Breast epithelium (tissue), 3 donors: ENCODE measurements at regions not wholly inside any gene's neighbourhood (a gene's known extent, or its start where the extent isn't known, plus 50 kb on each side); places are given as distances from the start of the nearest gene placed in this dataset.

Source experiments
- POLR2A ChIP-seq: fragments of 450-650 bp; IDR thresholded peaks from one replicate; pipeline ENCODE4 v1.6.1; 2016; ENCODE audit warnings: antibody characterized with exemption, mild to moderate bottlenecking, moderate library complexity
- POLR2AphosphoS5 ChIP-seq, 3 donors: sonication (generic); formaldehyde crosslinking; IDR thresholded peaks; one replicate each; pipeline ENCODE4 v1.6.1; 2017; ENCODE audit warnings: antibody characterized with exemption in 3 of 3
- TF ChIP-seq, protein P1 (sequence below), 3 donors: fragments of 450-650 bp; IDR thresholded peaks; one replicate each; pipeline ENCODE4 v1.5.1; 2016 to 2017; ENCODE audit warnings: antibody characterized with exemption in 3 of 3, mild to moderate bottlenecking in 3 of 3, moderate library complexity in 3 of 3

DNA sequence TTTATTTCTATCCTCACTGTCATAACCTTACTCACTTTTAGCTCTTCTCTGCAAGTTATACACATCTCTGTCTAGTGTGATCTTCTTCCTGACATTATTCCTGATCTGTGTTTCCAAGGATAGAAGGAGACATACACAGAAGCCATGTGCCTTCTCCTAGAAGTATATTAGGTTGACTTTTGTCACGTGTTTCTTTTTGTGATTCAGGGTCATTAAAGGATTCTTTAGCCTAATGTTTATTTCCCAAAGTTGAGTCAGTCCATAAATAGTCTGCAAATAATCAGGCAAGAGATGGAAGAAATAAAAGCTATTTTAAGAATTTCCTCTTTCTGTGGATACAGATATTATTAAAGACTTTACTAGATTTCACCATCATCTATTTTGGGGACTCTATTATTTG lies 214.1 kb upstream of the GOT2 start:
- TF ChIP-seq, protein P1, sequence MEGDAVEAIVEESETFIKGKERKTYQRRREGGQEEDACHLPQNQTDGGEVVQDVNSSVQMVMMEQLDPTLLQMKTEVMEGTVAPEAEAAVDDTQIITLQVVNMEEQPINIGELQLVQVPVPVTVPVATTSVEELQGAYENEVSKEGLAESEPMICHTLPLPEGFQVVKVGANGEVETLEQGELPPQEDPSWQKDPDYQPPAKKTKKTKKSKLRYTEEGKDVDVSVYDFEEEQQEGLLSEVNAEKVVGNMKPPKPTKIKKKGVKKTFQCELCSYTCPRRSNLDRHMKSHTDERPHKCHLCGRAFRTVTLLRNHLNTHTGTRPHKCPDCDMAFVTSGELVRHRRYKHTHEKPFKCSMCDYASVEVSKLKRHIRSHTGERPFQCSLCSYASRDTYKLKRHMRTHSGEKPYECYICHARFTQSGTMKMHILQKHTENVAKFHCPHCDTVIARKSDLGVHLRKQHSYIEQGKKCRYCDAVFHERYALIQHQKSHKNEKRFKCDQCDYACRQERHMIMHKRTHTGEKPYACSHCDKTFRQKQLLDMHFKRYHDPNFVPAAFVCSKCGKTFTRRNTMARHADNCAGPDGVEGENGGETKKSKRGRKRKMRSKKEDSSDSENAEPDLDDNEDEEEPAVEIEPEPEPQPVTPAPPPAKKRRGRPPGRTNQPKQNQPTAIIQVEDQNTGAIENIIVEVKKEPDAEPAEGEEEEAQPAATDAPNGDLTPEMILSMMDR (IDR thresholded peaks at IDR 0.05), result no peak
- TF ChIP-seq POLR2A (no peak), POLR2AphosphoS5 (IDR thresholded peaks at IDR 0.05) (no peak)
